Stomach (tissue), 4 donors: ENCODE measurements at regions not wholly inside any gene's neighbourhood (a gene's known extent, or its start where the extent isn't known, plus 50 kb on each side); places are given as distances from the start of the nearest gene placed in this dataset.

Source experiments
- CTCF ChIP-seq, 7 experiments: fragments of 450-650 bp in 4 of 7; fragments of 200-600 bp in 3 of 7; sonication (generic) in 3 of 7; IDR thresholded peaks; one replicate each; pipeline ENCODE4 v1.5.1; 2016 to 2019; ENCODE audit warnings: antibody characterized with exemption in 7 of 7, control low read depth in 2 of 7, mild to moderate bottlenecking in 1 of 7
- EP300 ChIP-seq: sonication (generic); formaldehyde crosslinking; IDR thresholded peaks from one replicate; pipeline ENCODE4 v1.6.1; 2017; ENCODE audit warnings: antibody characterized with exemption
- POLR2A ChIP-seq, 4 donors: fragments of 450-650 bp; IDR thresholded peaks; one replicate each; pipeline ENCODE4 v1.6.1; 2016; ENCODE audit warnings: antibody characterized with exemption in 4 of 4, control low read depth in 2 of 4, mild to moderate bottlenecking in 1 of 4, moderate library complexity in 1 of 4
- POLR2AphosphoS5 ChIP-seq, 3 donors: sonication (generic); formaldehyde crosslinking; IDR thresholded peaks; one replicate each; pipeline ENCODE4 v1.6.1; 2016; ENCODE audit warnings: antibody characterized with exemption in 3 of 3

- TF ChIP-seq CTCF (IDR thresholded peaks at IDR 0.05) (no peak), POLR2A (IDR thresholded peaks at IDR 0.05) (no peak), POLR2AphosphoS5 (IDR thresholded peaks at IDR 0.05) (no peak), EP300 (no peak)
Measured at GRCh38 chr6:12477616-12478015, 187.5 kb downstream of the EDN1 start.
